ENCODE measurements at regions not wholly inside any gene's neighbourhood (a gene's known extent, or its start where the extent isn't known, plus 50 kb on each side); places are given as distances from the start of the nearest gene placed in this dataset.

- H3K27ac ChIP-seq = no peak overlapping the region
- no peaks in the 10 kb centered on the region for H3K4me1 ChIP-seq
- no peaks in the 10 kb centered on the region for H3K36me3 ChIP-seq
- intact Hi-C loops (cut with DNase I; ENCODE audit: low total_unique reads) = no loop called here
- TF ChIP-seq CTCF (IDR thresholded peaks at IDR 0.05) (no peak), POLR2A (IDR thresholded peaks at IDR 0.05) (no peak)
- no peaks in the 10 kb centered on the region for H3K9me3 ChIP-seq
- no peak for DNase-seq
- no peak overlapping the region for H3K4me3 ChIP-seq
- no peaks in the 10 kb centered on the region for H3K27me3 ChIP-seq
Measured at GRCh38 chr16:47966325-47966724, 189.5 kb downstream of the ABCC12 start.

- TF ChIP-seq POLR2A (IDR thresholded peaks at IDR 0.05) (no peak), CTCF (IDR thresholded peaks at IDR 0.05) (no peak)
- DNase-seq = no peak
- H3K27ac ChIP-seq = no peak overlapping the region
- H3K9me3 ChIP-seq = no peaks in the 10 kb centered on the region
- no peak overlapping the region for H3K4me3 ChIP-seq
- H3K36me3 ChIP-seq = no peaks in the 10 kb centered on the region
- H3K4me1 ChIP-seq = no peaks in the 10 kb centered on the region
- intact Hi-C loops (cut with DNase I; ENCODE audit: low total_unique reads) = no loop called here
- no peaks in the 10 kb centered on the region for H3K27me3 ChIP-seq
Measured at GRCh38 chr16:47965439-47965838, 190.4 kb downstream of the ABCC12 start.

- Histone ChIP-seq H3K4me1 (no peaks in the 10 kb centered on the region), H3K36me3 (no peaks in the 10 kb centered on the region), H3K27me3 (no peaks in the 10 kb centered on the region), H3K4me3 (no peak overlapping the region), H3K9me3 (no peaks in the 10 kb centered on the region), H3K27ac (no peak overlapping the region)
- intact Hi-C loops (cut with DNase I; ENCODE audit: low total_unique reads) = no loop called here
- DNase-seq = no peak
- no peak for TF ChIP-seq POLR2A (IDR thresholded peaks at IDR 0.05)
- no peak for TF ChIP-seq CTCF (IDR thresholded peaks at IDR 0.05)
Measured at GRCh38 chr16:47958726-47959125, 197.1 kb downstream of the ABCC12 start.

- no peaks in the 10 kb centered on the region for H3K4me1 ChIP-seq
- H3K4me3 ChIP-seq = no peak overlapping the region
- no peaks in the 10 kb centered on the region for H3K36me3 ChIP-seq
- DNase-seq = no peak
- intact Hi-C loops (cut with DNase I; ENCODE audit: low total_unique reads) = no loop called here
- no peaks in the 10 kb centered on the region for H3K9me3 ChIP-seq
- TF ChIP-seq CTCF (IDR thresholded peaks at IDR 0.05) (no peak), POLR2A (IDR thresholded peaks at IDR 0.05) (no peak)
- H3K27ac ChIP-seq = no peak overlapping the region
- H3K27me3 ChIP-seq = no peaks in the 10 kb centered on the region
Measured at GRCh38 chr16:47956916-47957315, 198.9 kb downstream of the ABCC12 start.

- DNase-seq = no peak
- Histone ChIP-seq H3K36me3 (no peaks in the 10 kb centered on the region), H3K4me3 (no peak overlapping the region), H3K27ac (no peak overlapping the region), H3K9me3 (no peaks in the 10 kb centered on the region), H3K4me1 (no peaks in the 10 kb centered on the region), H3K27me3 (no peaks in the 10 kb centered on the region)
- intact Hi-C loops (cut with DNase I; ENCODE audit: low total_unique reads) = no loop called here
- TF ChIP-seq CTCF (IDR thresholded peaks at IDR 0.05) = no peak
- no peak for TF ChIP-seq POLR2A (IDR thresholded peaks at IDR 0.05)
Measured at GRCh38 chr16:47949714-47950113, 206.1 kb downstream of the ABCC12 start.
